Epithelial cell of esophagus (primary cell): ENCODE measurements at regions not wholly inside any gene's neighbourhood (a gene's known extent, or its start where the extent isn't known, plus 50 kb on each side); places are given as distances from the start of the nearest gene placed in this dataset.
"Not testable (repeated sequence)": the region's sequence is repeated elsewhere in the genome, so short reads cannot be mapped to it uniquely, and the experiment has no call there.

Experiments
- DNase-seq: peaks from one replicate; pipeline ENCODE4 v3.0.0; 2010; ENCODE audit warnings: low read depth
- H3K4me3 ChIP-seq: 2 replicates; pipeline ENCODE4 v1.5.1; 2011; ENCODE audit warnings: mild to moderate bottlenecking, low read length, control low read depth
- CTCF ChIP-seq: IDR thresholded peaks from 2 replicates; pipeline ENCODE4 v1.5.1; 2011; ENCODE audit warnings: low read depth, mild to moderate bottlenecking, low read length, control low read depth, inconsistent platforms; ENCODE audit not compliant: insufficient read depth; ENCODE audit errors: missing control alignments

- no peak for DNase-seq
- no peak for TF ChIP-seq CTCF
- H3K4me3 ChIP-seq: no peak overlapping the region
Measured at GRCh38 chr6:60681806-60682205, 1604.2 kb downstream of the KHDRBS2 start.

GRCh38 chr6:60679175-60679574 is 1606.8 kb downstream of the KHDRBS2 start:
- no peak for DNase-seq
- TF ChIP-seq CTCF: no peak

GRCh38 chr6:60671369-60671768 is 1614.7 kb downstream of the KHDRBS2 start:
- TF ChIP-seq CTCF: no peak
- no peak for DNase-seq
- H3K4me3 ChIP-seq: no peak overlapping the region

More at GRCh38 chr6:60679175-60679574, 1606.8 kb downstream of the KHDRBS2 start:
- H3K4me3 ChIP-seq: no peak overlapping the region

GRCh38 chr6:60670036-60670435 is 1616.0 kb downstream of the KHDRBS2 start:
- no peak for DNase-seq
- no peak for TF ChIP-seq CTCF
- no peak overlapping the region for H3K4me3 ChIP-seq

GRCh38 chr6:60668428-60668827 is 1617.6 kb downstream of the KHDRBS2 start:
- TF ChIP-seq CTCF: no peak
- peak; percentile 0 for DNase-seq
- no peak overlapping the region for H3K4me3 ChIP-seq

- DNase-seq: not testable (repeated sequence)
Measured at GRCh38 chr6:60663199-60663598, 1622.8 kb downstream of the KHDRBS2 start.

GRCh38 chr6:60643870-60644269 is 1642.2 kb downstream of the KHDRBS2 start:
- DNase-seq: no peak
- no peak for TF ChIP-seq CTCF
- H3K4me3 ChIP-seq: no peak overlapping the region

More at GRCh38 chr6:60663199-60663598, 1622.8 kb downstream of the KHDRBS2 start:
- not testable (repeated sequence) for H3K4me3 ChIP-seq

- not testable (repeated sequence) for DNase-seq, H3K4me3 ChIP-seq
Measured at GRCh38 chr6:60639185-60639584, 1646.8 kb downstream of the KHDRBS2 start.
